GM12878 (cell line): ENCODE measurements at regions not wholly inside any gene's neighbourhood (a gene's known extent, or its start where the extent isn't known, plus 50 kb on each side); places are given as distances from the start of the nearest gene placed in this dataset.
A peak's percentile ranks its signal among the peaks of the same experiment; 100 is the strongest.
"Not testable (repeated sequence)": the region's sequence is repeated elsewhere in the genome, so short reads cannot be mapped to it uniquely, and the experiment has no call there.

Experiments
- ATAC-seq: fragments of 200-7000 bp; cut with Tn5 transposase; 3 replicates; pipeline ENCODE4 v1.9.1; 2020; ENCODE audit warnings: mild to moderate bottlenecking, moderate library complexity
- BruUV-seq: library from RNA; stranded (reverse); fragments of 400-500 nt; replicated peaks from 2 replicates; lab custom pipeline; 2021; lab: Mats Ljungman, UMichigan
- CTCF ChIA-PET: fragments of 300-600 bp; sonication (Branson Sonifier 250); formaldehyde crosslinking; extraction: SDS; loops from one replicate; lab custom pipeline; 2021; ENCODE audit warnings: inconsistent platforms; lab: Yijun Ruan, JAX
- POLR2A ChIA-PET: fragments of 350-600 bp; formaldehyde crosslinking; extraction: SDS; loops from one replicate; lab custom pipeline; 2021; ENCODE audit warnings: inconsistent platforms; lab: Charles Lee
- RAD21 ChIA-PET: fragments of 300-600 bp; sonication (Branson Sonifier 250); formaldehyde crosslinking; loops from one replicate; lab custom pipeline; 2023; ENCODE audit warnings: antibody characterized with exemption; ENCODE audit not compliant: unreplicated experiment; lab: Charles Lee
- SMC1A ChIA-PET: fragments of 300-600 bp; sonication (Branson Sonifier 250); formaldehyde crosslinking; loops from one replicate; lab custom pipeline; 2023; ENCODE audit not compliant: unreplicated experiment, uncharacterized antibody; lab: Charles Lee
- DNase-seq: peaks from one replicate; pipeline ENCODE4 v3.0.0-alpha.2; 2011; ENCODE audit warnings: low read depth, low spot score
- FAIRE-seq: peaks from 3 replicates; lab custom pipeline; 2011; peaks lifted over from hg19 to GRCh38; lab: Jason Lieb, UNC
- H2AFZ ChIP-seq: 2 replicates; pipeline ENCODE4 v1.6.0; 2011; ENCODE audit warnings: low read depth, low read length, control low read depth; ENCODE audit not compliant: control insufficient read depth
- H3K27ac ChIP-seq: 2 replicates; pipeline ENCODE4 v1.5.1; 2011; ENCODE audit warnings: control low read depth; ENCODE audit not compliant: control insufficient read depth, insufficient read depth
- H3K27me3 ChIP-seq, 2 experiments: replicated peaks in 1 of 2; 2 replicates each; pipeline versions ENCODE4 v1.6.0 to v1.6.1; 2011; ENCODE audit warnings: low read length in 1 of 2; ENCODE audit not compliant: control insufficient read depth in 2 of 2, insufficient read depth in 2 of 2
- H3K36me3 ChIP-seq, 2 experiments: 2 replicates each; pipeline ENCODE4 v1.5.1; 2011; ENCODE audit warnings: low read length in 1 of 2; ENCODE audit not compliant: control insufficient read depth in 2 of 2, insufficient read depth in 2 of 2
- H3K4me1 ChIP-seq: 2 replicates; pipeline ENCODE4 v1.6.1; 2011; ENCODE audit warnings: mild to moderate bottlenecking, low read length, moderate library complexity, mixed read lengths; ENCODE audit not compliant: control insufficient read depth, insufficient read depth
- H3K4me2 ChIP-seq: 2 replicates; pipeline ENCODE4 v1.6.0; 2011; ENCODE audit warnings: control low read depth; ENCODE audit not compliant: control insufficient read depth, insufficient read depth
- H3K4me3 ChIP-seq: fragments of 200-600 bp; sonication (generic); 2 replicates; pipeline ENCODE4 v1.5.1; 2016
- H3K79me2 ChIP-seq: 2 replicates; pipeline ENCODE4 v1.6.0; 2011; ENCODE audit warnings: low read length; ENCODE audit not compliant: control insufficient read depth, insufficient read depth
- H3K9ac ChIP-seq: 2 replicates; pipeline ENCODE4 v1.8.0; 2011; ENCODE audit warnings: low read length, control low read depth, mixed read lengths; ENCODE audit not compliant: control insufficient read depth, insufficient read depth
- H3K9me3 ChIP-seq: replicated peaks from 3 replicates; pipeline ENCODE4 v1.5.1; 2011; ENCODE audit warnings: mild to moderate bottlenecking, low read length; ENCODE audit not compliant: control insufficient read depth, insufficient read depth
- H4K20me1 ChIP-seq: 2 replicates; pipeline ENCODE4 v1.6.0; 2011; ENCODE audit not compliant: control insufficient read depth, insufficient read depth
- BMI1 ChIP-seq: fragments of 450-650 bp; IDR thresholded peaks from 2 replicates; pipeline ENCODE4 v1.6.1; 2016; ENCODE audit warnings: mild to moderate bottlenecking, moderate library complexity, borderline replicate concordance
- HDGF ChIP-seq: fragments of 450-650 bp; IDR thresholded peaks from 2 replicates; pipeline ENCODE4 v1.6.1; 2016; ENCODE audit warnings: antibody characterized with exemption
- MTA2 ChIP-seq: fragments of 450-650 bp; IDR thresholded peaks from 2 replicates; pipeline ENCODE4 v1.6.1; 2016; ENCODE audit warnings: low read depth, mild to moderate bottlenecking, moderate library complexity
- RELB ChIP-seq: fragments of 450-650 bp; IDR thresholded peaks from 2 replicates; pipeline ENCODE4 v1.6.1; 2017; ENCODE audit warnings: low read depth, mild to moderate bottlenecking, moderate library complexity
- RFX5 ChIP-seq: IDR thresholded peaks from 2 replicates; pipeline ENCODE4 v1.6.1; 2011; ENCODE audit warnings: low read depth, low read length, improper control_type of control experiment
- SRF ChIP-seq, 2 experiments: IDR thresholded peaks; 2 replicates each; pipeline ENCODE4 v1.6.1; 2011; ENCODE audit warnings: low read depth in 2 of 2, low read length in 2 of 2, mild to moderate bottlenecking in 1 of 2, moderate library complexity in 1 of 2
- ZNF274 ChIP-seq: IDR thresholded peaks from one replicate; pipeline ENCODE4 v1.8.0; 2011; ENCODE audit not compliant: insufficient read length, insufficient read depth
- WGBS: methylation state at CpG from one replicate; pipeline ENCODE4 v1.1.6; 2016; ENCODE audit warnings: low lambda C conversion rate; ENCODE audit not compliant: insufficient replicate concordance, insufficient coverage; ENCODE audit errors: missing lambda C conversion rate; 5-methylcytosine and 5-hydroxymethylcytosine counted together
- in situ Hi-C: fragments of 300-500 bp; cut with MboI; formaldehyde crosslinking; loops from 9 replicates; pipeline ENCODE4 v1.14.3; 2018; ENCODE audit warnings: mixed read lengths
- intact Hi-C: fragments of 100-400 bp; cut with micrococcal nuclease; formaldehyde crosslinking; loops from one replicate; pipeline ENCODE4 v1.14.2; 2022; ENCODE audit not compliant: unreplicated experiment
- TF ChIP-seq, protein P1 (sequence below): fragments of 450-650 bp; conservative IDR thresholded peaks from 2 replicates; pipeline ENCODE4 v1.6.1; 2017; ENCODE audit warnings: mild to moderate bottlenecking, moderate library complexity

DNA sequence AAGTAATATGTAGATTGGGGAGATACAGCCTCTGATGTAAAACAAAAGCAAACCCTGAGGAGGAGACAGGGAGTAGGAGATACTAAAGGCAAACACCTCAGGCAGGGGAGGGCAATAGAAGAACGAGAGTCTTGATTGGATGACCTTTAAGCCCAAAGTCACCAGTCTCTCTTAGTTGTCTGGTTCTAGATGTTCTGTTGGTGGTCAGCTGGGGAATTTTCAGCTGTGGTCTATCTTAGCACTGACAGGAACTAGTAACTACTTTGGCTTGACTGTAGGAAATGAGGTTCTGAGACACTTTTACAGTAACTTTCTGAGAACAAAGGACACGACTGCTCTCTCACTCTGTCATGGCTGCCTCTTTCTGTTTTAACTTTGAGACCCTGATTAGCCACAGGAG is 290.7 kb upstream of the MIR17HG start (continued):
- TF ChIP-seq, protein P1, sequence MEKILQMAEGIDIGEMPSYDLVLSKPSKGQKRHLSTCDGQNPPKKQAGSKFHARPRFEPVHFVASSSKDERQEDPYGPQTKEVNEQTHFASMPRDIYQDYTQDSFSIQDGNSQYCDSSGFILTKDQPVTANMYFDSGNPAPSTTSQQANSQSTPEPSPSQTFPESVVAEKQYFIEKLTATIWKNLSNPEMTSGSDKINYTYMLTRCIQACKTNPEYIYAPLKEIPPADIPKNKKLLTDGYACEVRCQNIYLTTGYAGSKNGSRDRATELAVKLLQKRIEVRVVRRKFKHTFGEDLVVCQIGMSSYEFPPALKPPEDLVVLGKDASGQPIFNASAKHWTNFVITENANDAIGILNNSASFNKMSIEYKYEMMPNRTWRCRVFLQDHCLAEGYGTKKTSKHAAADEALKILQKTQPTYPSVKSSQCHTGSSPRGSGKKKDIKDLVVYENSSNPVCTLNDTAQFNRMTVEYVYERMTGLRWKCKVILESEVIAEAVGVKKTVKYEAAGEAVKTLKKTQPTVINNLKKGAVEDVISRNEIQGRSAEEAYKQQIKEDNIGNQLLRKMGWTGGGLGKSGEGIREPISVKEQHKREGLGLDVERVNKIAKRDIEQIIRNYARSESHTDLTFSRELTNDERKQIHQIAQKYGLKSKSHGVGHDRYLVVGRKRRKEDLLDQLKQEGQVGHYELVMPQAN = no peak
- TF ChIP-seq ZNF274 (no peak), RELB (no peak), MTA2 (no peak), SRF (IDR thresholded peaks at IDR 0.05; ENCODE audit: low read depth in 2 of 2, low read length in 2 of 2) (no peak), RFX5 (peak; percentile 58; the same call in 1 of the 2 replicates), BMI1 (no peak)

- FAIRE-seq, DNase-seq, BruUV-seq, H4K20me1 ChIP-seq, H3K4me1 ChIP-seq, H3K27me3 ChIP-seq, H2AFZ ChIP-seq, H3K27ac ChIP-seq, H3K9me3 ChIP-seq, H3K36me3 ChIP-seq, H3K4me3 ChIP-seq, H3K4me2 ChIP-seq, ATAC-seq, H3K9ac ChIP-seq, in situ Hi-C loops, H3K79me2 ChIP-seq: not testable (repeated sequence)
- ChIA-PET RAD21 (interaction anchor here (0.7 to 1.4 kb wide), 2 partner anchors 9 to 300 kb away, joined by 3 to 4 read pairs; no protein-coding TSS in a partner anchor), CTCF (interaction anchor here (1.0 to 1.7 kb wide), 4 partner anchors 15 to 40 kb away, joined by 4 to 8 read pairs (median 4); no protein-coding TSS in a partner anchor), POLR2A (interaction anchor here (0.7 kb wide), 1 partner anchor 9 kb away, joined by 3 read pairs; no protein-coding TSS in a partner anchor), SMC1A (interaction anchor here (1.0 to 1.9 kb wide), 5 partner anchors 9 to 130 kb away, joined by 3 to 10 read pairs (median 3); no protein-coding TSS in a partner anchor)
- 22% methylated on average over 2 of the region's 2 CpGs for WGBS
- peak; percentile 65; the same call in 1 of the 2 replicates for TF ChIP-seq HDGF
- intact Hi-C loops = loop anchor here (10.0 kb wide), 1 partner anchor 463 kb away; no protein-coding TSS in a partner anchor
Observed at GRCh38 chr13:91057507-91057906, 290.0 kb upstream of the MIR17HG start.
